H1 (cell line): ENCODE measurements at regions not wholly inside any gene's neighbourhood (a gene's known extent, or its start where the extent isn't known, plus 50 kb on each side); places are given as distances from the start of the nearest gene placed in this dataset.

Source experiments
- CTBP2 ChIP-seq: IDR thresholded peaks from 2 replicates; pipeline ENCODE4 v1.7.0; 2011; ENCODE audit warnings: borderline replicate concordance, mild to moderate bottlenecking, moderate library complexity, mixed read lengths, low read length; ENCODE audit not compliant: insufficient read depth, insufficient read length

DNA sequence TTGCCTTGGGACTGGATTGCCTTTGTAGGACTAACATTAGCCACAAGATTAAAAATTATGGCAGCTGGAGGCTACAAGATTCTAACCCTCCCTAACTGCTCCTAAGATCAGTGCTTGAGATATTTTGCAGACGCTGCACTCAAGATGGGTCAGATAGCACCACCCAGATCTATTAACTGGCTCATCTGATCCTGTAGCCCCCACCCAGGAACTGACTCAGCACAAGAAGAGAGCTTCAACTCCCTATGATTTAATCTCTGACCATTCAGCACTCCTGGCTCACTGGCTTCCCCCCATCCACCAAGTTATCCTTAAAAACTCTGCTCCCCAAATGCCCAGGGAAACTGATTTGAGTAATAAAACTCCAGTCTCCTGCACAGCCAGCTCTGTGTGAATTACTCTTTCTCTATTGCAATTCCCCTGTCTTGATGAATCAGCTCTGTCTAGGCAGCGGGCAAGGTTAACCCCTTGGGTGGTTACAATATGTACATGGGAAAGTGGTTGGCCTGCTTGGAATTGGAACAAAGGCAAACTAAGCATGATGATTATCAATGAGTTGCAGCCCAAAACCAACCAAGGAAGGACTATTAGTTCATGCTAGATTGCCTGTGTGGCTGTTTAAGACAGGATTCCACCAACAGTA lies 111.3 kb downstream of the OR2B2 start (continued):
- no peak for TF ChIP-seq CTBP2
